HG02852 (cell line): ENCODE measurements at regions not wholly inside any gene's neighbourhood (a gene's known extent, or its start where the extent isn't known, plus 50 kb on each side); places are given as distances from the start of the nearest gene placed in this dataset.

ENCODE experiments used
- ATAC-seq: cut with Tn5 transposase; IDR thresholded peaks from one replicate; pipeline ENCODE4 v1.9.1; 2021; ENCODE audit warnings: mild to moderate bottlenecking, moderate library complexity; ENCODE audit not compliant: unreplicated experiment

DNA sequence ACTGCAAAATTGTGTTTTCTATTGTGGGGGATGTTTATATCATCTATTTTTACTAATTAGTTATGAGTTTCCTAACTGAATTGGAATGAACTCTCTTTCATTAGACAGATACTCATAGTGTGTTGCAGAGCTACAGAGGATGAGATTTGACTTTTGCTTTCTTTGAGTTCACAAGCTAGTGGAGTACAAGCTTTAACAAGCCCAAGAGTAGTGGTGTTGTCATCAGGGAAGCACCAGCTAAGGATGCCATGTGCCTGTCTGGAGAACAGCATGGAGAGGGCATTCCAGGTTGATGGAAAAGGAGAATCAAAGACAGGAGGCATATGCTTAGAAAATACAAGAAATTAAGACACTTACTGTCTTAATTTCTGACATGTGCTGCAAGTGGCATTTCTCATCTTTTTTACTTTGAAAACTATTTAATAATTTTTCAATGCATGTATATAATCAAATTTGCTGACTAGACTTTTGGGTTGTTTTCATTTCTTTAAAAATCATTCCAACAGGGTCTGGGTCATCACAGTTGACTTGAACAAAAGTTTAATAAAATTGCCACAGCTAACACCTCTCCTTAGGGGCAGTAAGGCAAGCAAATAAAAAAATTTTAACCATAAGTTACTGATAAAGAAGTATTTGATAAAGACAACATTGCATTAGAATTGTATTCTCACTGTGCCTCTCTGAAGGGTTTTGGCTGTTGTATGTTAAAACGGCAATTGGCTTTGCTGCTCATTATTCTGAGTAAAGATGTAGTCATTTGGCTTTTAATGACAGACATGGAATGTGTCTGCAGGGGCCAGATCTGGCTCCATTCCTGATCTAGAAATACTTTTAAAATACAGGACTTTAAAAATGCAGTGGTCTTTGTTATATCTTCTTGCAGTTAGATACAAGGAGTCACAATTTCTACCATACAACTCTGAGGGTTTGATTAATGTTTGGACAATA, 323.7 kb upstream of the CDH11 start:
- ATAC-seq, result no peak

- ATAC-seq, result no peak
Observed at GRCh38 chr16:65441501-65441900, 319.6 kb upstream of the CDH11 start.

DNA sequence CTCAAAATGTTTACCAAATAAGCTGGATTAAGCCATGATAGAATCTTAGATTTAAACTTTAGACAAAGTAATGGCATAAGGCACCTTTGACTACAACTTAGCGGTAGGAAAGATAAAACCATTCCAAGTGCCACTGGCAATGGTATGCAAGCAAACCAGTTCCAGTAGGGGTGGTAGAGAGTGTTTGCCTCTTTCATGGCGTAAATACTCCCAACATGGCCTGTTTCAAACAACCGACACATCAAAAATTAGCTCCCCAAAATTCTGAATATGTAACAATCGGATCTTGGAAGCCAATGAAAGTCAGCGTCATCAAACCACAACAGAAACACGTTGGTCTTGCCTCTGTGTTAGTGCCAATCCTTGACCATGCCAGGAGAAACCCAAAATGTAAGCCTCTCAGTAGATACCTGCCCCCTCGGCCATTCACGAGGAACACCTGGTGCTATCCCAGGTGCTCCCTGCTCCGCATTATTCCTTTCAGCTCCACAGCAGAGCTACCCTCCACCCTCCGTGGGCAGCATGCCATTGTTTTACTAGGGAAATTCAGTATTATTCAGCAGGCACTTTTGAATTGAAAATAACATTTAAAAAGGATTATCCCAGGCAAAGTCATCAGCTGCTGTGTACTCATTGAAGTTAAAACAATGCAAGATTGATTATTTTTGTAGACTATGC, 307.8 kb upstream of the CDH11 start:
- no peak for ATAC-seq

DNA sequence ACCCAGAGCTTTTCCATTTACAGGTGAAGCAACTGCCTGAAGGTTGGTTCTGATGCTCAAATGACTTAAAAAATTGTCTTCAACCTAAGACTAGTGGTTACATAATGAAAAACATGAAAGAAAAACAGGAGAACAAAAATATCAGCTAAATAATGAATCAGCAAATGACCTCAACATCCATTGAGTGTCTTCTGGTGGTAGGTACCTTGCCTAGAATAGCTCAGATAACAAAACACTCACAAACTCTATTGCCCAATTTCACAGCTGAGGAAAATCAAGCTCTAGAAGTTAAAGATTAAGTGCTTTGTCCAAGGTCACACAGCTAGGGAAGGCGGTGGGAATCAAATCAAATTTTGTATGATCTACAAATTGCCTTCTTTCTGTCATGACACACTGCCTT, 304.6 kb upstream of the CDH11 start:
- ATAC-seq, result no peak

DNA sequence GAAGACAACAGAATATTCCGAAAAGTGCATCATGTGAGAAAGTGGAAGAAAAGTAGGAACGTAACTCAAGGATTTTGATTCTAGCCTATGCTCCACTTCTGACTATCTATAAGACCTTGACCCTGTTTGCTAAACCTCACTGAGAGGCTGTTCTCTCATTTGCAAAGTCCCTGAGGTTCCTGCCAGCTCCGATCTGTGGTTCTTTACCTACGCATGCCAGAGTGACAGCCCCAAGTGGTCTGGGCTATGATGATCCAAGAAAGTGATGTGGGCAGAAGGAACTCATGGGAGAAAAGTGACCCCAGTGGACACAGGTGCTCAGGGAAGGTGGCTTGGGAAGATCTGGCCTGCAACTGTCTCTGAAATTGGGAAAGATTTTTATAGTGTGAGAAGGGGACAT, 301.1 kb upstream of the CDH11 start:
- no peak for ATAC-seq

GRCh38 chr16:65421596-65421995, 299.7 kb upstream of the CDH11 start:
- no peak for ATAC-seq

DNA sequence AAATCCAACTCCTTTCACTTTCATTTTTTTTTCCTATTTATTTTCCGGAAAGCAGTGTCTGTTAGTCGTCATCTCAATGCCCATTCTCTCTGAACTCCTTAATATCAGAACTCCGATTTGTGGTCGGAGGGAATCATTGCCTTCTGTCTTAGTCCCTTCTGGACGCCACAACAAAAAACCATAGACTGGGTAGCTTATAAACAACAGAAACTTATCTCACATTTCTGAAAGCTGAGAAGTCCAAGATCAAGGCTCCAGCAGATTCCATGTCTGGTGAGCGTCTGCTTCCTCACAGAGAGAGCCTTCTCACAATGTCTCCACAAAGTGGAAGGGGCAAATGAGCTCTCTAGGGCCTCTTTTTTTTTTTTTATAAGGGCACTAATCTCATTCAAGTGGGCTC, 296.6 kb upstream of the CDH11 start:
- ATAC-seq, result no peak

- no peak for ATAC-seq
Observed at GRCh38 chr16:65415460-65415859, 293.6 kb upstream of the CDH11 start.

DNA sequence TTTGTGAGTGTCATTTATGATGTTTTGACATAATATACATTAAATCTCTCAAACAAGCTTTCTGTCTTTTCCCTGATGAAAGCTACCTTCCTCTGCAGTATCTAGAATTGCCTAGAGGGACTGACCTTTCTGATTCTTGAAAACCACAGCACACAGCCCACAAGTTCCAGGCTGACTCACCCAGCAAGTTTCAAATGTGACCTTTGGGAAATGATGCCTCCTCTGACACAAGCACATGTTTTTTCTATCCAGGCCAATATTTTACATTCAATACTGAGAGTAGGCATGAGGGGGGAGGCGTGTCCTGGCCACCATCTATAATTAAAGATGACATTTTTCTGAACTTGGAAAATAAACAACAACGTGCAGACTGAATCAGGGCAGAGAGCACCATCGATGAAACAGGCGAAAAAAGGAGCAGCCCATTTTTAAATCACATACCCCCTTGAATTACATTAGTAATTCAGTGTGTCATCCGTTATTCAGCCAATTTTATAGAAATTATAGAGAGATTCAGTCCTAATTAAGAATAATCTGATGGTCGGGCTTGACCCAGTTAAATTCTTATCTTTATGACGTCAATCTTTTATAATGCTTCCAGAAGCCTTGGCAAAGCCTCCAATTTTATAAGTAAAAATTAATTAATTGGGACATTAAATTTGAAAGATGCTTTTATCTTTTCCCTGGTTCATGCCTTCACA, 292.6 kb upstream of the CDH11 start:
- no peak for ATAC-seq

GRCh38 chr16:65413861-65414260, 292.0 kb upstream of the CDH11 start:
- ATAC-seq, result no peak

DNA sequence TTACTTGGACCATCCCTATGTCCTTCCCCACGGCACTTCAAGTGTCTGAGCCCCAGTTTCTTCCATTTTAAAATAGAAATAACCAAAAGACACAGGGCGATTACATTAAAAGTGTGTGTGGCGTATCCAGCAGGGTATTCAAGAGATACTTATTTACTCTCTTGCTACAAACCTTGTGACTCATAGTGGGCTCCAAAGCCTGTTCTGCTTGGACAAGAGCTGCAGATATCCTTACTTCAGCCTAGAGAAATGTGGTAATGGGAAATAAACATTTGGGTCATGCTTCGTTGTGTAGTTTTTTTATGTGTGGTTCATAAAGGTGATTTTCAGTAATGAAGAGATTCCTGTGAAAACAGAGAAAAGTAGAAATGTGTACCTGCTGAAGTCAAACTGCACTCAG, 288.9 kb upstream of the CDH11 start:
- no peak for ATAC-seq

DNA sequence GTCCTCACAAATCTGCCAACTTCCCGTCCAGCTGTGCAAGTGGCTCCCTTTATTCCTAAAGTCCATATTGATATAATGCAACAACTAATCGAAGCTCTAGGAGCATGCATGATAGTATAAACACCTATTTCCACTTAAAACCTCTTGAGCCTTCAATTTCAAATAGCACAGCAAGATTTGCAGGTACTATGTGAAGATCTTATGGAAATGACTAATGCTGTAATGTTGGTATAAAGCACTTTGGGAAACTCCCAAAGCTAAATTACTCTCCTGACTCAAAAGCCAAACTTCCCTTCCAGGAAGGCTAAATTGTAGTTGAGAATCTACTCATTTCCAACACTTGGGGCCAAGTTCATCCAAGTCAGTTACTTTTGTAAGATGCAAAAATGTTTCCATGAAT, 287.6 kb upstream of the CDH11 start:
- no peak for ATAC-seq

- no peak for ATAC-seq
Observed at GRCh38 chr16:65406933-65407332, 285.1 kb upstream of the CDH11 start.

DNA sequence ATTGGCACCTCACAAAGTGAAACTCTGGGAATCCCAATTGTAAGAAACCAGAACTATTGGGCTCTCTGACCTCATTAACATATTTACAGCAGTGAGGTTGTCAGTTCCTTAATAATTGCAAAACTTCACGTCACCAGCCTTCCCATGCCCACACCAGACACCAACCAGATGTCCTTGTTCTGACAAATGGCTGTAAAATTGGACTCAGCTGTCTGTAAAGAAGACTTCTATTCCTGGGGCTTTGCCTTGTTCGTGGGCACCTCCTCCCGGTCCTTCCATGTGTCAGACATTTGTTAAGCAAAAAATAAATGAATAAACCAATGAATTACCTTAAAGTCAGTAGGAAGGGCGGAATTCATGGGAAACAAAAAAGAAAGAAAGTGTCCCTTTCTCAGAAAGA, 284.3 kb upstream of the CDH11 start:
- no peak for ATAC-seq

DNA sequence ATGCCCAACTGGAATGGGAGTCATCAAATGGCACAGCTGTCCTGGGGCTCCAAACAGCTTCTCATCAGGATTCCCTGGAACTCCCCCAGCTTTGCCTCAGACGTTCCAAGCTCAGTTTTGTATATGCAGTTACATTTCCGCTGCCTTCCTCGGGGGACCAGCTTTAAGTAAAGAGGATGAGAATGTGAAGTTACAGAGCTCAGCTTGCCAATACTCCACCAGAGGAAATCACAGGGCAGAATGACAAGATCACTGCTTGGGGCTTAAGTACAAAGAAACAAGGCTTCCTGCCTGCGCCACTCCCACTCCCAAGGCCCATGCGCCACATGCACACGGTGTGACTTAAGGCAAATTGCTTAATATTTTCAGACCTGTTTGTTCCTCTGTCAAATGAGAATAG, 272.4 kb upstream of the CDH11 start:
- no peak for ATAC-seq

- ATAC-seq, result no peak
Observed at GRCh38 chr16:65392806-65393565, 271.1 kb upstream of the CDH11 start.

DNA sequence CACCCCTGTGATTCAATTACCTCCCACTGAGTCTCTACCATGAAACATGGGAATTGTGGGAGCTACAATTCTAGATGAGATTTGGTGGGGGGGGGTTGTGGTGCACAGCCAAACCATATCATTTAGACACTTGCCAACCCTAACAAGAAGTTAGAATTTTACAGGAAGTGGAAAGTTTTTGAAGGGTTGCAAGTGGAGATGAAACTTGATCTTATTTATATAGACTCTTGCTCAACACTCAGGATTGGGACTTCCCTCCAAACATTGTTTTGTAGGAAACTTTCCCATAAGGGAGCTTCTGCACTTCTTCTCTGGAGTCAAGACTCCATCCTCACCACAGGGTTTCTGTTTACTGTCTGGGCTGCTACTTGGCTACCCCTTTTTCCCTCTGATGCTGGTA, 266.7 kb upstream of the CDH11 start:
- ATAC-seq, result no peak

GRCh38 chr16:65386672-65387071, 264.8 kb upstream of the CDH11 start:
- ATAC-seq, result no peak

DNA sequence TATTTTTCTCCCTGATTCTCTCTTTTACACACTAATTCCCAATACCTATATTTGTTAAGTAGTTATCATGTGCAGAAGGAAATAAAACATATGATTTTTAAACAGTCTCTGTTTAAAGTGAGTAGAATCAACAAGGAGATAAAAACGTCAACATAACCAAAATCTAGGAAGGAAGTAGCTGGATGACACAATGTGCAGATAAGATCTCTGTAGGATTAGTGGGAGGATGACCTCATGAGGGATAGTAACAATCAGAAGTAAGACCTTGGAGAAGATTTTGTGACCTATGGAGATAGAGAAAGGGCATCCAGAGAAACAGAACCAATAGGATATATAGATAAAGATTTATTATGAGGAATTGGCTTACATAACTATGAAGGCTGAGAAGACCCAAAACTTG, 262.6 kb upstream of the CDH11 start:
- ATAC-seq, result no peak

DNA sequence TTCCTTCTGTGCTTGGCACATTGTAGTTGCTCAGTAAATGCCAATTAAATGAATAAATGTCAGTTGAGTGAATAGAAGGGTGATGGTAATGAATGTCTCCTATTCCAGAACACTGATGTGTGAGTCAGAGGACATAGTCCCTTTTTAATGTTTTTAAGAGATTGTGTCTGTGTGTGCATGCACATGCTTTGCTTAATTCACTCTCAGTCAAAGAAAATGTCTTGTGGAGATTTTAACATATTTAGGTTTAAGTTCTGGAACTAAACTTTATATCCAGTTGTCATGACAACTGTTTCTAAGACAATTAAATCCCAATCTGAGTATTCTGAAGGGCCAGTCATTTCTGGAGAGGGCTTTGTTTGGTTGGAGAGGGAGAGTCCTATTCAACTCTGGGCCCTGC, 255.3 kb upstream of the CDH11 start:
- ATAC-seq, result no peak

- no peak for ATAC-seq
Observed at GRCh38 chr16:65376601-65377000, 254.7 kb upstream of the CDH11 start.
